ENCODE measurements at regions not wholly inside any gene's neighbourhood (a gene's known extent, or its start where the extent isn't known, plus 50 kb on each side); places are given as distances from the start of the nearest gene placed in this dataset. TPM values are rescaled to one million over a fixed set of nuclear protein-coding genes. Genes with fewer than 3 reads are reported as not detected.

DNA sequence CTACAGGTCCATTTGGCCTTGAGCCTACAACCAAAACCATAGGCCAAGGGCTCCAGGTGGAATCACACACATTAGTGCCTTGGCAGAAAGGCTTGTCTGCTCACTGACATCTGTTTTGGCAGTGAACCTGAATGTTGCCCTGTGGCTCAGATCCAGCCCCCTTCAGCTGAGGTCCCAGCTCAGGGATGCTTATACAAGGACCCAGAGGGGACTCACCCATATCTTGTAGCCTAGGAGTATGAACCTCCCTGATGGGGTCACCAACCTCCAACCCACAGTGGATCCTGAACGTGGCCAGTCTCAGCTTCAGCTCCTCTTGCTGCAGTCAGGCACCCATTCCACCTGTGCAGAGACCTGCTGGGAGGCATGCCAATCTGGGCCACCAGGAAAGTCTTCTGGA lies 50.8 kb upstream of the HMX1 start:
- Histone ChIP-seq H3K27me3 (ENCODE audit: control insufficient read depth in 4 of 4, insufficient read depth in 4 of 4, low read length in 3 of 4) (peaks cover 0 to 3% (median 1%) of the 10 kb centered on the region in 4 donors), H3K27ac (ENCODE audit: low read depth in 1 of 2, low read length in 2 of 2) (no peak overlapping the region), H3K4me3 (ENCODE audit: low read depth in 1 of 3, low read length in 3 of 3) (no peak overlapping the region), H3K4me1 (ENCODE audit: control insufficient read depth in 4 of 4, insufficient read depth in 4 of 4, low read length in 3 of 4) (no peaks in the 10 kb centered on the region), H3K9ac (ENCODE audit: low read depth in 1 of 2, low read length in 2 of 2) (no peak overlapping the region), H3K9me3 (ENCODE audit: control insufficient read depth in 4 of 4, low read length in 3 of 4) (peaks cover 0 to 3% (median 1%) of the 10 kb centered on the region in 4 donors), H3K36me3 (ENCODE audit: control insufficient read depth in 4 of 4, insufficient read depth in 3 of 4, low read depth in 1 of 4, low read length in 3 of 4) (no peaks in the 10 kb centered on the region)
- peak; percentile 14 for DNase-seq (ENCODE audit: low spot score)
- no peak for TF ChIP-seq EGR1 (IDR thresholded peaks at IDR 0.05; ENCODE audit: low read depth in 2 of 2)
- no peak for TF ChIP-seq JUND (IDR thresholded peaks at IDR 0.05)
- TF ChIP-seq ZBTB33 (IDR thresholded peaks at IDR 0.05): no peak
- no peak for TF ChIP-seq NR2F2 (IDR thresholded peaks at IDR 0.05)
- no peak for TF ChIP-seq HNF4A (conservative IDR thresholded peaks at IDR 0.05)
- no peak for TF ChIP-seq RXRA (IDR thresholded peaks at IDR 0.05)
- no peak for TF ChIP-seq ATF3 (IDR thresholded peaks at IDR 0.05)
- TF ChIP-seq YY1 (IDR thresholded peaks at IDR 0.05): no peak
- TF ChIP-seq, protein P1, sequence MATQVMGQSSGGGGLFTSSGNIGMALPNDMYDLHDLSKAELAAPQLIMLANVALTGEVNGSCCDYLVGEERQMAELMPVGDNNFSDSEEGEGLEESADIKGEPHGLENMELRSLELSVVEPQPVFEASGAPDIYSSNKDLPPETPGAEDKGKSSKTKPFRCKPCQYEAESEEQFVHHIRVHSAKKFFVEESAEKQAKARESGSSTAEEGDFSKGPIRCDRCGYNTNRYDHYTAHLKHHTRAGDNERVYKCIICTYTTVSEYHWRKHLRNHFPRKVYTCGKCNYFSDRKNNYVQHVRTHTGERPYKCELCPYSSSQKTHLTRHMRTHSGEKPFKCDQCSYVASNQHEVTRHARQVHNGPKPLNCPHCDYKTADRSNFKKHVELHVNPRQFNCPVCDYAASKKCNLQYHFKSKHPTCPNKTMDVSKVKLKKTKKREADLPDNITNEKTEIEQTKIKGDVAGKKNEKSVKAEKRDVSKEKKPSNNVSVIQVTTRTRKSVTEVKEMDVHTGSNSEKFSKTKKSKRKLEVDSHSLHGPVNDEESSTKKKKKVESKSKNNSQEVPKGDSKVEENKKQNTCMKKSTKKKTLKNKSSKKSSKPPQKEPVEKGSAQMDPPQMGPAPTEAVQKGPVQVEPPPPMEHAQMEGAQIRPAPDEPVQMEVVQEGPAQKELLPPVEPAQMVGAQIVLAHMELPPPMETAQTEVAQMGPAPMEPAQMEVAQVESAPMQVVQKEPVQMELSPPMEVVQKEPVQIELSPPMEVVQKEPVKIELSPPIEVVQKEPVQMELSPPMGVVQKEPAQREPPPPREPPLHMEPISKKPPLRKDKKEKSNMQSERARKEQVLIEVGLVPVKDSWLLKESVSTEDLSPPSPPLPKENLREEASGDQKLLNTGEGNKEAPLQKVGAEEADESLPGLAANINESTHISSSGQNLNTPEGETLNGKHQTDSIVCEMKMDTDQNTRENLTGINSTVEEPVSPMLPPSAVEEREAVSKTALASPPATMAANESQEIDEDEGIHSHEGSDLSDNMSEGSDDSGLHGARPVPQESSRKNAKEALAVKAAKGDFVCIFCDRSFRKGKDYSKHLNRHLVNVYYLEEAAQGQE (IDR thresholded peaks at IDR 0.05): no peak
- TF ChIP-seq FOXA2 (IDR thresholded peaks at IDR 0.05): no peak
- TF ChIP-seq RAD21 (IDR thresholded peaks at IDR 0.05): no peak
- 44% methylated on average over 1 of the region's 1 CpG for WGBS

DNA sequence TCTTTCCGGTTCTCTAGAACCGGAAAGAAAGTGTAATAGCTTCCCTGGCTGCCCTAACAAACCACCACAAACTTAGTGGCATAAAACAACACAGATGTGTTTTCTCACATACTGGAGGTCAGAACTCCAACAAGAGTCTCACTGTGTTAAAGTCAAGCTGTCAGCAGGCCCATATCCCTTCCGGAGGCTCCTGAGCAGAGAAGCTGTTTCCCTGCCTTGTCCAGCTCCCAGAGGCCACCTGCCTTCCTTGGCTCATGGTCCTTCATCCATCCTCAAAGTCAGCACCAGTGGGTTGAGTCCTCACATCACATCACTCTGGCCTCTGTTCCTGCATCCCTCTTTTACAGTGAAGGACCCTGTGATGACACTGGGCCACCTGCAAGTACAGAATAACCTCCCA lies 49.8 kb upstream of the HMX1 start:
- H3K27ac ChIP-seq (ENCODE audit: low read depth in 1 of 2, low read length in 2 of 2): no peak overlapping the region
- peaks cover 0 to 3% (median 1%) of the 10 kb centered on the region in 4 donors for H3K27me3 ChIP-seq (ENCODE audit: control insufficient read depth in 4 of 4, insufficient read depth in 4 of 4, low read length in 3 of 4)
- no peak overlapping the region for H3K9ac ChIP-seq (ENCODE audit: low read depth in 1 of 2, low read length in 2 of 2)
- WGBS: 81% methylated on average over 3 of the region's 3 CpGs
- peaks cover 0 to 3% (median 1%) of the 10 kb centered on the region in 4 donors for H3K9me3 ChIP-seq (ENCODE audit: control insufficient read depth in 4 of 4, low read length in 3 of 4)
- TF ChIP-seq FOXA2 (IDR thresholded peaks at IDR 0.05): no peak
- TF ChIP-seq EGR1 (IDR thresholded peaks at IDR 0.05; ENCODE audit: low read depth in 2 of 2): no peak
- TF ChIP-seq, protein P1 (IDR thresholded peaks at IDR 0.05): no peak
- TF ChIP-seq NR2F2 (IDR thresholded peaks at IDR 0.05): no peak
- no peaks in the 10 kb centered on the region for H3K36me3 ChIP-seq (ENCODE audit: control insufficient read depth in 4 of 4, insufficient read depth in 3 of 4, low read depth in 1 of 4, low read length in 3 of 4)
- H3K4me1 ChIP-seq (ENCODE audit: control insufficient read depth in 4 of 4, insufficient read depth in 4 of 4, low read length in 3 of 4): no peaks in the 10 kb centered on the region
- H3K4me3 ChIP-seq (ENCODE audit: low read depth in 1 of 3, low read length in 3 of 3): no peak overlapping the region
- DNase-seq (ENCODE audit: low spot score): peak; percentile 10

Small RNAs in the stretch of these regions (small RNA-seq; reads per million reads assigned to genes)
- not detected for gene SNRPCP16

Measured in liver (tissue), 8 donors.